ENCODE measurements at regions not wholly inside any gene's neighbourhood (a gene's known extent, or its start where the extent isn't known, plus 50 kb on each side); places are given as distances from the start of the nearest gene placed in this dataset.

GRCh38 chr21:23480591-23481270 lies 2126.6 kb downstream of the MRPL39 start:
- ATAC-seq: no peak
- Histone ChIP-seq H3K9me2 (ENCODE audit: insufficient read depth) (no peaks in the 10 kb centered on the region), H2AFZ (no peak overlapping the region), H3F3A (replicated peaks; ENCODE audit: low read depth) (no peaks in the 10 kb centered on the region), H3K4me1 (ENCODE audit: insufficient read depth) (no peaks in the 10 kb centered on the region), H3K4me2 (no peak overlapping the region), H4K20me1 (replicated peaks; ENCODE audit: insufficient read depth) (no peaks in the 10 kb centered on the region), H3K36me3 (ENCODE audit: insufficient read depth) (no peaks in the 10 kb centered on the region), H3K27me3 (ENCODE audit: insufficient read depth) (no peaks in the 10 kb centered on the region), H3K79me2 (replicated peaks; ENCODE audit: insufficient read depth) (no peaks in the 10 kb centered on the region), H3K4me3 (no peak overlapping the region), H3K27ac (ENCODE audit: low read depth) (no peak overlapping the region)
- TF ChIP-seq, protein P1, sequence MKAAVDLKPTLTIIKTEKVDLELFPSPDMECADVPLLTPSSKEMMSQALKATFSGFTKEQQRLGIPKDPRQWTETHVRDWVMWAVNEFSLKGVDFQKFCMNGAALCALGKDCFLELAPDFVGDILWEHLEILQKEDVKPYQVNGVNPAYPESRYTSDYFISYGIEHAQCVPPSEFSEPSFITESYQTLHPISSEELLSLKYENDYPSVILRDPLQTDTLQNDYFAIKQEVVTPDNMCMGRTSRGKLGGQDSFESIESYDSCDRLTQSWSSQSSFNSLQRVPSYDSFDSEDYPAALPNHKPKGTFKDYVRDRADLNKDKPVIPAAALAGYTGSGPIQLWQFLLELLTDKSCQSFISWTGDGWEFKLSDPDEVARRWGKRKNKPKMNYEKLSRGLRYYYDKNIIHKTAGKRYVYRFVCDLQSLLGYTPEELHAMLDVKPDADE (IDR thresholded peaks at IDR 0.05): no peak
- TF ChIP-seq, protein P2, sequence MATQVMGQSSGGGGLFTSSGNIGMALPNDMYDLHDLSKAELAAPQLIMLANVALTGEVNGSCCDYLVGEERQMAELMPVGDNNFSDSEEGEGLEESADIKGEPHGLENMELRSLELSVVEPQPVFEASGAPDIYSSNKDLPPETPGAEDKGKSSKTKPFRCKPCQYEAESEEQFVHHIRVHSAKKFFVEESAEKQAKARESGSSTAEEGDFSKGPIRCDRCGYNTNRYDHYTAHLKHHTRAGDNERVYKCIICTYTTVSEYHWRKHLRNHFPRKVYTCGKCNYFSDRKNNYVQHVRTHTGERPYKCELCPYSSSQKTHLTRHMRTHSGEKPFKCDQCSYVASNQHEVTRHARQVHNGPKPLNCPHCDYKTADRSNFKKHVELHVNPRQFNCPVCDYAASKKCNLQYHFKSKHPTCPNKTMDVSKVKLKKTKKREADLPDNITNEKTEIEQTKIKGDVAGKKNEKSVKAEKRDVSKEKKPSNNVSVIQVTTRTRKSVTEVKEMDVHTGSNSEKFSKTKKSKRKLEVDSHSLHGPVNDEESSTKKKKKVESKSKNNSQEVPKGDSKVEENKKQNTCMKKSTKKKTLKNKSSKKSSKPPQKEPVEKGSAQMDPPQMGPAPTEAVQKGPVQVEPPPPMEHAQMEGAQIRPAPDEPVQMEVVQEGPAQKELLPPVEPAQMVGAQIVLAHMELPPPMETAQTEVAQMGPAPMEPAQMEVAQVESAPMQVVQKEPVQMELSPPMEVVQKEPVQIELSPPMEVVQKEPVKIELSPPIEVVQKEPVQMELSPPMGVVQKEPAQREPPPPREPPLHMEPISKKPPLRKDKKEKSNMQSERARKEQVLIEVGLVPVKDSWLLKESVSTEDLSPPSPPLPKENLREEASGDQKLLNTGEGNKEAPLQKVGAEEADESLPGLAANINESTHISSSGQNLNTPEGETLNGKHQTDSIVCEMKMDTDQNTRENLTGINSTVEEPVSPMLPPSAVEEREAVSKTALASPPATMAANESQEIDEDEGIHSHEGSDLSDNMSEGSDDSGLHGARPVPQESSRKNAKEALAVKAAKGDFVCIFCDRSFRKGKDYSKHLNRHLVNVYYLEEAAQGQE (IDR thresholded peaks at IDR 0.05; ENCODE audit: unreplicated experiment): no peak
- TF ChIP-seq POLR2AphosphoS5 (IDR thresholded peaks at IDR 0.05; ENCODE audit: low read depth) (no peak), CREB1 (CRISPR knock-in tag; IDR thresholded peaks at IDR 0.05; ENCODE audit: low read depth) (no peak), EZH2 (IDR thresholded peaks at IDR 0.05; ENCODE audit: low read depth, unreplicated experiment) (no peak), JUNB (IDR thresholded peaks at IDR 0.05; ENCODE audit: unreplicated experiment) (no peak), EZH2phosphoT487 (IDR thresholded peaks at IDR 0.05; ENCODE audit: unreplicated experiment) (no peak), STAT1 (IDR thresholded peaks at IDR 0.05; ENCODE audit: unreplicated experiment) (no peak), NANOG (IDR thresholded peaks at IDR 0.05; ENCODE audit: borderline replicate concordance) (no peak)
- TF ChIP-seq, protein P3, sequence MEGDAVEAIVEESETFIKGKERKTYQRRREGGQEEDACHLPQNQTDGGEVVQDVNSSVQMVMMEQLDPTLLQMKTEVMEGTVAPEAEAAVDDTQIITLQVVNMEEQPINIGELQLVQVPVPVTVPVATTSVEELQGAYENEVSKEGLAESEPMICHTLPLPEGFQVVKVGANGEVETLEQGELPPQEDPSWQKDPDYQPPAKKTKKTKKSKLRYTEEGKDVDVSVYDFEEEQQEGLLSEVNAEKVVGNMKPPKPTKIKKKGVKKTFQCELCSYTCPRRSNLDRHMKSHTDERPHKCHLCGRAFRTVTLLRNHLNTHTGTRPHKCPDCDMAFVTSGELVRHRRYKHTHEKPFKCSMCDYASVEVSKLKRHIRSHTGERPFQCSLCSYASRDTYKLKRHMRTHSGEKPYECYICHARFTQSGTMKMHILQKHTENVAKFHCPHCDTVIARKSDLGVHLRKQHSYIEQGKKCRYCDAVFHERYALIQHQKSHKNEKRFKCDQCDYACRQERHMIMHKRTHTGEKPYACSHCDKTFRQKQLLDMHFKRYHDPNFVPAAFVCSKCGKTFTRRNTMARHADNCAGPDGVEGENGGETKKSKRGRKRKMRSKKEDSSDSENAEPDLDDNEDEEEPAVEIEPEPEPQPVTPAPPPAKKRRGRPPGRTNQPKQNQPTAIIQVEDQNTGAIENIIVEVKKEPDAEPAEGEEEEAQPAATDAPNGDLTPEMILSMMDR (conservative IDR thresholded peaks at IDR 0.05; ENCODE audit: low read depth in 2 of 2): no peak
- Mint-ChIP-seq H3K27ac (no peak overlapping the region), H3K9me3 (no peaks in the 10 kb centered on the region), H3K27me3 (ENCODE audit: insufficient read depth, low read depth, poor library complexity) (peaks cover 2% of the 10 kb centered on the region), H3K4me1 (peaks cover 3% of the 10 kb centered on the region; the same call in 1 of the 3 replicates), H3K36me3 (ENCODE audit: low read depth) (no peaks in the 10 kb centered on the region), H3K4me3 (no peak overlapping the region)
- no peak for DNase-seq (ENCODE audit: low spot score)

Data from GM23338 (cell line).